NCI-H345 (cell line): ENCODE measurements at regions not wholly inside any gene's neighbourhood (a gene's known extent, or its start where the extent isn't known, plus 50 kb on each side); places are given as distances from the start of the nearest gene placed in this dataset.
"Not testable (repeated sequence)": the region's sequence is repeated elsewhere in the genome, so short reads cannot be mapped to it uniquely, and the experiment has no call there.

Experiments used
- DNase-seq: peaks from one replicate; lab custom pipeline; 2025; lab: John Stamatoyannopoulos, UW

DNA sequence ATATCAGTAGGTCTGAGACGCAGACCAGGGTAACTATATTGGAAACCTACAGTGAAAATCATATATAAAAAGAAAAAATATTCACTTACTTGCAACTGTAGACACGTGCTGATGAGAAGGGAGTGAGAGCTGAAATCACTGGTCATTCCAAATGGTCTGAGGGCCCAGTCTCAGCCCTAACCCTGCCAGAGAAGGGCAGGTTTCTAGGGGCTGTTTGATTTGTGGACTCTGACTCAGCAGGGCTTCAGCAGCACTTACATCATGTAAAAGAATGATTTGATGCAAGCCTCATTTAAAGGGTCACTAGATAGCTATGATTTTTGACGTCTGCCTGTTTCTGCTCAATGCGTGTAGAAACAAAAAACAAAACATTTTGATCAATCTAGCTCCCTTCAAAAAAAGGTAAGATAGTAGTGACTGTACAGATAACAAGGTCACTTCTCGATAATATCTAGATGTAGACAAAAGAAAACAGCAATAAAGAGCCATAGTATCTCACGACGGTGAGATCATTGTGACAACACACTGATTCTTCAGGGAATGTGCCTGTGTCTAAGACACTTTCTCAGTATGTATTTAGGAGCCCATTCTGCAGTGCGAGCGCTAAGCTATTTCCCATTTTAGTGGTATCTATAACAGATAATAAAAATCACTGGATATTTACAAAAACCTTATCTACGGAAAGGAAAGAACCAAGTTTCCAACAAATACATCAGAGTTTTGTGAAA lies 307.2 kb downstream of the HIVEP2 start:
- DNase-seq: no peak

DNA sequence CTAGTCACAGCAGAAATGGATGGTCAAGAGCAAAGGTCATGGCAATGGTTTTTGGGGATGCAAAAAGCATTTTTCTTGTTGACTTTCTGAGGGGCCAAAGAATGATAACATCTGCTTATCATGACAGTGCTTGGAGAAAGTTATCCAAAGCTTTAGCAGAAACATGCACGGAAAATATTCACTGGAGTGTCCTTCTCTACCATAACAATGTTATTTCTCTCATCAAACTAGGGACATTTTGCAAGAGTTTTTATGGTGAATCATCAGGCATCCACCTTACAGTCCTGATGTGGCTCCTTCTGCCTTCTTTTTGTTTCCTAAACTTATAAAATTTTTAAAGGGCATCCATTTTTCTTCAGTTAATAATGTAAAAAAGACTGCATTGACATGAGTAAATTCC lies 302.3 kb downstream of the HIVEP2 start:
- no peak for DNase-seq

DNA sequence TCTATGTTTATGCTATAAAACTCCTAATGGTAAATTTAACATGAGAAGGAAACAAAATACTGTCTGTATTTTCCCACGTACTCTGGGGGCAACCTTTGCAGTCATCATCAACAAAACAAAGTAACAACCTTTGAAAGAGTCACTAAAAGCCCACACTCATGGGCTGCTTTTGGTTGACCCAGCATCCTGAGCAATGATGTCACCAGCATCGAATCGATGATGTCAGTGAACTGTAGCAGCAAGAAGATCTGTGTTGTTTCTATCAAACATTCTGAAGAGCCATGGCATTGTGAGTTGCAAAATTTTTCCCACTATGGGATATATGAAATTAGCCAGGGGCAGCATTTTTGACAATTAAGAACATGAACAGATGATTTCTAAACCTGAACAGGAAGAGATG lies 300.1 kb downstream of the HIVEP2 start:
- no peak for DNase-seq

DNA sequence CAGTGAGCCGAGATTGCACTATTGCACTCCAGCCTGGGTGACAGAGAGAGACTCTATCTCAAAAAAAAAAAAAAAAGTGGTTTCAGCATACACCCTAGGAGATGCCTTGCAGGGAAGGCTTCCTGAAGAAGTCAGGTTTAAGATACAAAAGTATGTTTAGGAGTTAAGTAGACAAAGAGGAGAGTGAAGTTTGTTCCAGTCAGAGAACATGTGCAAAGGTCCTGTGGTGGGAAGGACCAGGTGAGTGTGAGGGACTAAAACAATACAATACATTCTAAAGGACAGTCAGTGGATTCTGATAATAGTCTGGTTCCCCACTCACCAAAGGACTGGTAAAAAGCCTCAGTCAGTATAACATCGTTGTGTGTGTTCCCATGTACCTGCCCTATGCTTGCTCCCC lies 299.3 kb downstream of the HIVEP2 start:
- DNase-seq: no peak

DNA sequence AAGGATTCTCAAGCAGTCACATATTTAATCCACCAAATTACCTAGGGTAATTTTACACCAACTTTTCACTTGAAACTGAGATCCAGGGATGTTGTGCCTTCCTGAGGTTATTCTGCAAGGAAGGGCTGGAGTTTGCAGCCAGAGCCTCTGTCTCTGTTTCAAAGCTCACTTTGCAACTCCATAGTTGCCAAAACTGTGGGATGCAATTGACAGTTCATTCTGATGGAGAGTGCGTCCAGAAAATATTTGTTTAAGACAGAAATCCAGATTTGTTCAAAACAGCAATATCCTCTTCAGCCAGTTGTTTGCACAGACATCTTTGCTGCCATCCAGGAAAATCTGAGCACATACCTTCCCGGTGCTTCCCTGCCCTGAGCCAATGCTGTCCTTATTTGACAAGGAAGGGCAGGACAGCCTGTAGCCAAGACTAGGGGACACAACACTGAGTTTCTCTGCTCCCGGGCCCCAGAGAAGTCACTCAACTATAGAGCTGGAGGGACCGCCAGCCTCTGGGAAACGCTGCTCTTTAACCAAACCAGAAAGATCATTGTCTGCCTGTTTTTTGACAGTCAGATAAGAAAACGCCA lies 297.4 kb downstream of the HIVEP2 start:
- no peak for DNase-seq

DNA sequence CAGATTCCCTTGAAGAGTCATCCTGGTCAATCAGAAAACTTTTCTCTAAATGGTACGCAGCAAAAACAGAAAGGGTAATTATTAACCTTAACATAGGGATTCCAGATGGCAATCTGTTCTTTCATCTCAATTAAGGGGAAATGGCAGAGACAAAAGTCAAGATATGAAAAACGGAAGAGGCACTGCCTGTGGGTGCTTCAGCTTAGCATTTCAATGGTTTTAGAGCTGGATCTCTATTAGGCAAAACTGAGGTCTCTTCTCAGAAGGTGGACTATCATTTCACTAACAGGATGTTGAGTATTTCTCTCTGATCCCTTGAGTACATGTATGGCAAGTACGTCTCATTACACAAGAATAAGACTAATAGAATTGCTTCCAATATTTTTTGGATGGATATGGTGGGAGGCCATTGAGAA lies 296.9 kb downstream of the HIVEP2 start:
- no peak for DNase-seq

DNA sequence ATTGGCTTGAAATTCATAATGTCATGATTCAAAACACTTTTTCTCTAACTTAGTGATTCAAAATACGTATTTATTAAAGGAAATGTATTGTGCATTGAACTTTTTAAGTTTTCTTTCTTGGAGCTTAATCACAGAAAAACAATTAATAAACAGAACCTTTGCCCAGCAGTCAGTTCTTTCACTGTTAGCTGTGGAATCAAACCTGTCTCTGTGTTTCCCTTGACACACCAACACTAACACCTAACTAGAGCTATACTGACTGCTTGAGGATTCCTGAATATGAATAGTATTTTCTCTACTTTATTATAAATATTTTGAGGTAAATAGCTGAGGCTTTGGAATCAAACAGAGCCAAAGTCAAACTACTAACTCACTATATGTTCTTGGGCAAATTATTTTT lies 296.4 kb downstream of the HIVEP2 start:
- no peak for DNase-seq

DNA sequence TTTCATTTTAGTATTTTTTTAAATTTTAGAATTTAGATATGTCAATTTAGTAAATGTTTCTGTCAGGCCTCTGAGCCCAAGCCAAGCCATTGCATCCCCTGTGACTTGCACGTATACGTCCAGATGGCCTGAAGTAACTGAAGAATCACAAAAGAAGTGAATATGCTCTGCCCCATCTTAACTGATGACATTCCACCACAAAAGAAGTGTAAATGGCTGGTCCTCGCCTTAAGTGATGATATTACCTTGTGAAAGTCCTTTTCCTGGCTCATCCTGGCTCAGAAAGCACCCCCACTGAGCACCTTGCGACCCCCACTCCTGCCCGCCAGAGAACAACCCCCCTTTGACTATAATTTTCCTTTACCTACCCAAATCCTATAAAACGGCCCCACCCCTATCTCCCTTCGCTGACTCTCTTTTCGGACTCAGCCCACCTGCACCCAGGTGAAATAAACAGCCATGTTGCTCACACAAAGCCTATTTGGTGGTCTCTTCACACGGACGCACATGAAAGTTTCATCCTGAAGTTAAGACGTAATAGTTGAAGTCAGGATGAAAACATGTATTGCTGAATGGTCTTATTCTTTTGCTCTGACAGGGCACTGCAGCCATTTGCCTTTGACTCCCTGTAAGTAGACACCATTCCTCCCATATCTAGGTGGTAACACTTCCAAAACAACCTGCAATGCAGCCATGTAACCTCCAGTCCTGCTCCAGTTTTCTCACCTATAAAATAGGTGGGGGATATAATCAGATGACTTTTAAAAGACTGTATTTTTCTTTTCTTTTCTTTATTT lies 295.3 kb downstream of the HIVEP2 start:
- not testable (repeated sequence) for DNase-seq

DNA sequence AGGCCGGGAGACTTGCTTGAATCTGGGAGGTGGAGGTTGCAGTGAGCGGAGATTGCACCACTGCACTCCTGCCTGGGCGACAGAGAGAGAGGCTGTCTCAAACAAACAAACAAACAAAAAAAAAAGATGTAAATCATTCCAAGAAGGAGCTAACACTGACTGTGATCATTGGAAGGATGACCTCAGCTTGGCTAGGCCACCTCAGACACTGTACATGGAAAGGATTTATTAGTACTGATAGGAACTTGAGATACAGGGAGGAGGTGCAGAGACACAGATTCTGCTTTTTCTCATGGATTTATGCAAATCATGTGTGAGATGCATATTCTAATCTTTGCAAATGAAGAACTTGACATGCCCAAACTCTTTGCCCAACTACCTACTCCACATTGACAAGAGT lies 293.6 kb downstream of the HIVEP2 start:
- DNase-seq: no peak

DNA sequence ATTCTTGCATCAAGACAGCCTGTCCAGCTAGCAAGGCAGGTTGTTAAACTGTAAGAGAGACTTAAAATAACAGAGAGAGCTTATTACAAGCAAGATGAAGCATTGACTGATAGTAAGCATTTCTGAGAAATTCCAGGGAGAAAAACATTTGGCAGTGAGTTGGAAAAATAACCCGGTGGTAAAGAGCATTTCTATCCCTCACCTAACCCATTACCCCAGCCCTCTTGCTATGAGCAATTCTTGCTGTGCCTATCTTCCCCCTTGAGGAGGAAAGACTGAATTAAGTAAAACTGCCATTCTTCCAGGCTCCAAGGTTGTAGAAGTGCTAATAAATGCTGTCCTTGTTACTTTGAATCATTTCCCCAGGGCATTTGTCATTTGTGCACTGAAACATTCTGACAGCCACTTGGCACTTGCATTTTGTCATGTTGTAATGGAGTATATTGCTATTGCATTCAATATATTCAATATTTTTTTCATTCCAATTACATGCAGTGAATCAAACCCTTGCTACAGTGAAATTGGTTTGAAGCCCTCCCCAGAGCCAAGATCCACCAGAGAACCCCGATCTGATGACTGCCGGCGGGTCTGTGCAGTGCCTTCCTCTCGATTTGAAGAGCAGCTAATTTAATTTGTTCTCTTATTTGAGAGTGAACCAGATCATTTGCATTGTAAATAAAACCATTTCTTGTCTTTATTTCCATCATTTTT lies 291.1 kb downstream of the HIVEP2 start:
- no peak for DNase-seq

DNA sequence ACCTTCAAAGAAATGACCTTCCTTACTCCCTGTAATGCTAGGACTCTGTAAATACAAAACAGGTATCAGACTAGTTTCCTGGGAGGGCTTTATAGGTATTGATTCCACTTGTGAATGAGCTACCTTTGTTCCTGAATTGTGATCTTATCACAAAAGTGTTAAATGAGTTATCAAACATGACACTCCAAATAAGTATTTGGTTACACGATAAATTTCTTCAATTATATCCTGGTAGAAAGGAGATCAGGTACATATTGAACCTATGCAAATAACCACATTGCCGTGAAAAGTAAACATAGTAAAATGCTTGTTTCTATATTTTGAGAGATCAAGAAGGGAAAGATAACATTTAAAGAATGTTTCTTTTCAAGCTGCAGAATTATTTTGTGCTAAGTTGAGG lies 285.3 kb downstream of the HIVEP2 start:
- no peak for DNase-seq

DNA sequence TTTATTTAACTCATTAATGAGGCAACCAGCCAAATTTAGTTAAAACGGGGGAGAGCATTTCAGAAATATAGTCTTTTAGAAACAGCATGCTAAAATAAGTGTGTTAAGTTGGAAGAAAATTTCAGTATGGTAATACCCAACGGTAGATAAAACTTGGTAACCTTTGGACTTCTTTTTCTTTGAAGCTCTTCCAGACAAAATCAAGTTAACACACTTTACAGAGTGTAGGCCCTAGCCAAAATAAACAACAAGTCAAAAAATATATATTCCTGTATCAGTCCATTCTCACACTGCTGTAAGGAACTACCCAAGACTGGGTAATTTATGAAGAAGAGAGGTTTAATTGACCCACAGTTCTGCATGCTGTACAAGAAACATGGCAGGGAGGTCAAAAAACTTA lies 279.6 kb downstream of the HIVEP2 start:
- DNase-seq: no peak

DNA sequence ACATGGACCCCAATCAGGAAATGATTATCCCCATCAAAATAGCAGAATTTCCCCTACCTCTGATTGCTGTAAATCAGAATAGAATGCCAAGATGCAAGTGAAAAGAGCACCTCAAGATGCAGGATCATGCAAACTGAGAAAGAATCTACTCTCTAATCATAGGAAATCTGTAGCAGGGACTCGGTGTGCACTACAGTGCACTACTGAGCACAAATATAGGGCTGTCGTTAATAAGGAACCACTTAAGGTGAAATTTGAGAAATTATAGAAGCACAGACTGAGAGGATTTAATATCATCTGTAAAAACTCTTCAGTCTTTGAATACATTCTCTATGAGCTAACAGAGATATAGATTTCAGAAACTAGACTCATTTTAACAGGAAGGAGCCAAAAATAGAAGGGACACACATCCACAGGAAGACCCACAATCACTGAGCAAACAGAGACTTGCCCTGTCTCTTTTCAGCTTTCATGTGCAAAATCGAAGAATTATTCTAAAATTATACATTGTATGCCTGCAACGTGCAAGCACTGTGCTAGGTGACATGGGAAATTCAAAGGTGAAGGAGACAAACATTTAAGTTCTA lies 278.3 kb downstream of the HIVEP2 start:
- DNase-seq: no peak

DNA sequence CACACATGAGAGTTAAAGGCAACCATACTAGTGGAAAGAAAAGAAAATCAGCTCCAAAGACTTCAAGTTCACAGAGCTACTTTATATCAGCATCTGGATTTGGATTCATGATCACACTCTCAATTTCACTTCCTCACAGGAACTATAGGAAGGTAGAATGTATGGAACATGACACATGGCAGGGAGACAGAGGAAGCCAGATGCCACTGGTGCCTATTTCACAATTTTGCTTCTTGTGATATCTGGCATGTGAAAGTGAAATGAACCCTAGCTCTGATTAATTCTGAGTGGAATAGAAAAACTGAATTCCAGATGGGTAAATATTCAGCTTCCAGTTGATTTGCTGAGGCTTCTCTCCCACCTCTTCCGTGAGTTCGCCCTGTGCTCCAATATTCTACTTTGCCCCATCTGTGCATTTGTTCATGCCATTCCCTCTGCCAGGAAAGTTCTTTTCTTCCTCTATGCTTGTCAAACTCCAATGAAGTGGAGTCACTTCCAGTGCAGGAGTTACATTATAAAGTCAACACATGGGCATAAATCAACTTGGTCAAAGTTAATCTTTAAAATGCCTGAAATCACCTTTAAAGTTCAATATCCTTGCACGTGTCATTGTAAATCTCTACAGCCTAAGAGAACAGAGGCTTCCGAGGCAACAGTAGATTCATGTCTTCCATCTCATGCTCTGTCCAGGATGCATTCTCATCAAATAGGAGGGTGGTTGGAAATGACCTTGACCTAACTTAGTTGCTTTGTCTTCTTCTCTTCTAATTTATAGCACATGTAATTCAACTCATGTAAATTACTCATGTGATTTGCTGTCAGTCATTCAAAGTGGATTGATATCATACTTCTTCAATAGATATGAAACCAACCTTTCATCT lies 275.3 kb downstream of the HIVEP2 start:
- DNase-seq: no peak

DNA sequence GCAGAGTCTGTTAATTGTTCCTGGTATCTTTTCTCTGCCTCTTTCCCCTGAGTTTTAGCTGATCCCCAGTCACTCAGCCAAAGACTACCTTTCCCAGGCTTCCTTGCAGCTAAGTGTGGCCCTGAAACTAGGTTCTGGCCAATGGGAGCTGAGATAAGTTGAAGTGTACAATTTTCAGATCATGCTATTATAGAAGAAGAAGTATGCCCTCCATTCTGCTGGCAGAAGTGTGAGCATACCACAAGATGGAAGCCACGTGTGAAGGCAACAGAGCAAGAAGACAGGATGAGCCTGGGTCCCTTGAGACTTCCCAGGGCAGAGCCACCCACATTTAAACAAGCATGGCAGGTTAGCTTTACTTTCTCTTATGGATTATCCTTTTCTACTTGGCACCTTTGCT lies 273.2 kb downstream of the HIVEP2 start:
- DNase-seq: no peak

DNA sequence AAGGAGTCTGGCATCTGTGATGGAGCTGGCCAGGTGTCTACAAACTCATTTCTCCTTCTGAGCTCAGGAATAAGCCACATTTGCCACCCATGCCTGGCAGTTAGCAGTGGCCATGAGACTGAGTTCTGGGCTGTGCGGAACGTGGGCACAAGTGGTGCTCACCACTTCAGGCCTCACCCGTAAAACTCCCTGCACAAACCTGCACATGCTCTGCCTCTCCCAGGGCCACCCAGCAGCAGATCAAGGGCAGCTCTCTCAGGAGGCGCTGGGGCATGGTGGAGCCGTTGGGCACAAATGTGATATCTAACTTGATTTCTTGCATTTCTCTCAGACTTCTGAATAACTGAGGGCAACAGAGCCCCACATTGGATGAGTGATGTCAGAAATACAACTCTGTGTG lies 269.5 kb downstream of the HIVEP2 start:
- DNase-seq: no peak

DNA sequence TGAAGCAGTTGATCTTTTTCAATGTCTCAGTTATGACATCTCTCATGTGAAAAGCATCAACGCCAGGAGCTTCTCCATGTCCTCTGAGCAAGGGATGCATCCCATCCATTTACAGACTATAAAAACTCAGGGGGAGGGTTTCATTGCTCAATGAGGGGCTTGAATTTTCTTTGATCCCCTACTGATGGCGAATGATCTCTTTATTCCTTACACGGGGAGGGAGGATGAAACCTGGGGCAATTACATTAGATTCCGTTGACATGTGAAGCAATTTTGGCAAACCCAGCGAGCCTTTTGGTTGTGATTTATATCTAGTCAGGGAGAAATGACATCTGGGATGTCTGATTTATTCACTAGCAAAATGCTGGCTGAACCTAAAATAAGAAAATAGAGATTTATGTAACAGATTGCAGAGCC lies 268.9 kb downstream of the HIVEP2 start:
- no peak for DNase-seq

DNA sequence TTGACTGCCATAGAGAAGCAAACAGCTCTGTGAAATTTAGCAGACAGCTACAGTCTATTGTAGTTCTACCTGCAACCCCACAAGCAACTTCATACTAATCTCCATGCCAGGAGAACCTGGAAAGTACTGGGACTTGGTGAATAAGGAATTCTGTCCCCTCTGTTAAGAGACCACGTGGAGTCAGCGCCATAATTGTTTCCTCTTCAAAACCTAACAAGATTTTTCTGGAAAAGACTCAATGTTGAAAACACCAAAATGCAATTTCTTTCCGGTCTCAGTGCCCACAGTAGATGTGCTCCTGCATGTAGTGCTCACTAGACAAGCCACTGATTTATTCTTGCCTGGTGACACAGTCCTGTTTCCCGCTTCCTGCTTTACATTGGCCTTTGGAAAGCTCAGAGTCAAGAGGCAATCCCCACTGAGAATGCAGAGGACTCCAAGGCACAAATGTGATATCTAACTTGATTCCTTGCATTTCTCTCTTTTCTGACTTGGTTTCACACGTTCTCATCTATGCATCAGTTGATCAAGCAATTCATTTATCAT lies 268.3 kb downstream of the HIVEP2 start:
- no peak for DNase-seq

DNA sequence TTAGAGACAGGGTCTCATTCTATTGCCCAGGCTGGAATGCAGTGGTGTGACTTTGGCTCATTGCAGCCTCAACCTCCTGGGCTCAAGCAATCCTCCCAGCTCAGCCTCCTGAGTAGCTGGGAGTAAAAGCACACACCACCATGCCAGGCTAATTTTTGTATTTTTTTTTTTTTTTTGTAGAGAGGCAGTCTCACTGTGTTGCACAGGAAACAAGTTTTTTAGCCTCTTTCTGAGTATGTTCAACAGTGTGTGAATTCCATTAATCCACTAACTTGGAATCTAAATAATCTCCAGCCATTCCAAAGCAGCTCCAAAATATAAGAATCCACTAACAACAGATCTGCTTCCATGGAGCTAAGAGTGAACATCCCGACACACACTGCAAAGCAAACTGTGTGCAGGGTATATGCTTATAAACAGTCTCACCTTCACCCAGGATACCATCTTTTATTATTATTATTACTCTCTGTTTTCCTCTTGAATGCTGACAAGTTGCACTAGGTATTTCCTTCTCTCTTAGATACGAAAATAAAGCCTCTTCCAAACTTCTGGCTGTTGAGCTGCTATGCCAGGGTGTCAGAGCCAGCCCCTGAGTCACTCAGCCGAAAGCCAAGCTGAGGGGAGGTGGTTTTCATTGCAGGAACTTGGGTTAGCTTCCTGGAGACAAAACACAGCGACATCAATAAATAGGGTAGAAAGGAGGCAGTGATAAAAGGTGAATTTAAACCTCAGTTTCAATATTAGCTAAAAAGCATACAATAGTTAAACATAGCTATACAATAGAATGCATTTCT lies 264.9 kb downstream of the HIVEP2 start:
- DNase-seq: no peak

DNA sequence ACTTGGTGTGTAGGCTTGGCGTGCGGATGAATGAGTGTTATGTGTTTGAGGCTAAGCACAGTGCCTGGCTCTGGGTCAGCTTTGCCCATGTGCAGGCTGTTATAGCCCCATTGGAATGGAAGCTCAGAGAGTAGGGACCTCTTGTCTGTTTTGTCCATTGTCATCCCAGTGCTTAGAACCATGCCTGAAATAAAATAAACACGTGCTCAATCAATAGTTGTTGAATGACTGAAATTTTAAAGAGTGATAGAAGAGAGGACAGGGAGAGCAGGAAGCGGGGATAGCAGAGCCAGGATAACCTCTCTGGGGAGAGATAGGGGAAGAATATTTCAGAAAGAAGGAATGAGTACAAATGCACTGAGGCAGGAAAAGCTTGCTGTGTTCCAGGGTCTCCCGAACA lies 263.9 kb downstream of the HIVEP2 start:
- no peak for DNase-seq
